ENCODE measurements at regions not wholly inside any gene's neighbourhood (a gene's known extent, or its start where the extent isn't known, plus 50 kb on each side); places are given as distances from the start of the nearest gene placed in this dataset.
"Not testable (repeated sequence)": the region's sequence is repeated elsewhere in the genome, so short reads cannot be mapped to it uniquely, and the experiment has no call there.

GRCh38 chr4:173609158-173609557 is 79.1 kb upstream of the HAND2 start:
- Histone ChIP-seq H2BK15ac (ENCODE audit: low read depth, low read length) (no peak overlapping the region), H2AK5ac (ENCODE audit: insufficient read length, low read length) (no peak overlapping the region), H2BK120ac (ENCODE audit: low read depth, low read length, poor library complexity, severe bottlenecking) (no peak overlapping the region), H2BK12ac (ENCODE audit: insufficient read length, low read depth, low read length) (no peak overlapping the region), H3K14ac (ENCODE audit: insufficient read depth, low read length) (peak overlapping the region; percentile 93; the same call in 1 of the 2 replicates), H2AFZ (ENCODE audit: low read length) (peak overlapping the region; percentile 26), H3K9ac (ENCODE audit: extremely low read depth, insufficient read length, low read length) (peak overlapping the region; percentile 68), H4K91ac (ENCODE audit: insufficient read length, low read depth, low read length) (no peak overlapping the region), H3K4me1 (ENCODE audit: insufficient read depth, low read length) (no peaks in the 10 kb centered on the region; the same call in 1 of the 2 replicates), H3T11ph (ENCODE audit: low read length) (no peak overlapping the region), H3K4ac (ENCODE audit: low read depth, low read length) (no peak overlapping the region), H3K23me2 (ENCODE audit: insufficient read length, low read depth, low read length, poor library complexity, severe bottlenecking) (no peaks in the 10 kb centered on the region), H3K4me2 (ENCODE audit: insufficient read depth, insufficient read length, low read length) (peak overlapping the region; percentile 33), H4K5ac (ENCODE audit: insufficient read length, low read depth, low read length) (no peak overlapping the region), H3K79me2 (ENCODE audit: insufficient read depth, low read length) (no peaks in the 10 kb centered on the region), H3K23ac (ENCODE audit: insufficient read length, low read depth, low read length) (no peak overlapping the region), H4K20me1 (ENCODE audit: control insufficient read depth, insufficient read depth, insufficient read length) (no peaks in the 10 kb centered on the region), H2BK20ac (ENCODE audit: low read depth, low read length, poor library complexity, severe bottlenecking) (no peak overlapping the region), H2BK5ac (ENCODE audit: insufficient read length, low read length) (no peak overlapping the region), H3K79me1 (ENCODE audit: insufficient read depth, low read depth, low read length, poor library complexity, severe bottlenecking) (no peaks in the 10 kb centered on the region), H3K9me3 (ENCODE audit: control insufficient read depth, low read depth, low read length) (no peaks in the 10 kb centered on the region), H3K27ac (ENCODE audit: insufficient read length, low read depth, low read length) (no peak overlapping the region), H3K18ac (ENCODE audit: insufficient read length, low read depth, low read length) (no peak overlapping the region), H3K27me3 (ENCODE audit: insufficient read depth, low read length) (no peaks in the 10 kb centered on the region; the same call in 1 of the 2 replicates), H4K8ac (replicated peaks; ENCODE audit: insufficient read length, low read depth, low read length) (no peak overlapping the region), H3K56ac (ENCODE audit: insufficient read length, low read depth, low read length) (no peak overlapping the region)
- Mint-ChIP-seq H3K27ac (peak overlapping the region in 2 of 3 experiments; percentile 88 to 91; a peak in 3 of 7 replicates), H3K36me3 (ENCODE audit: insufficient read depth in 1 of 3, low read depth in 3 of 3) (peaks cover 6 to 14% (median 7%) of the 10 kb centered on the region in 3 experiments), H3K4me1 (peaks cover 10 to 14% of the 10 kb centered on the region in 2 experiments), H3K9me3 (peaks cover 13 to 16% of the 10 kb centered on the region in 2 experiments), H3K4me3 (peak overlapping the region; percentile 72 to 75), H3K27me3 (ENCODE audit: low read depth) (peaks cover 9% of the 10 kb centered on the region)
- no CpG with 5 or more reads among the region's 2 CpGs for WGBS (ENCODE audit: extremely low coverage, insufficient read length, low lambda C conversion rate)
- TF ChIP-seq CTCF (conservative IDR thresholded peaks at IDR 0.05) = no peak
- no peak for DNase-seq

GRCh38 chr4:173608632-173609031 is 78.6 kb upstream of the HAND2 start:
- Histone ChIP-seq H3K18ac (ENCODE audit: insufficient read length, low read depth, low read length) (peak overlapping the region; percentile 33), H3K4me2 (ENCODE audit: insufficient read depth, insufficient read length, low read length) (peak overlapping the region; percentile 33), H3K14ac (ENCODE audit: insufficient read depth, low read length) (peak overlapping the region; percentile 93; the same call in 1 of the 2 replicates), H3K9ac (ENCODE audit: extremely low read depth, insufficient read length, low read length) (peak overlapping the region; percentile 68)
- Mint-ChIP-seq H3K27ac (peak overlapping the region in 1 of 3 experiments; percentile 91; a peak in 3 of 7 replicates), H3K4me3 (peak overlapping the region; percentile 72 to 75), H3K9me3 (peaks cover 13 to 16% of the 10 kb centered on the region in 2 experiments), H3K36me3 (ENCODE audit: insufficient read depth in 1 of 3, low read depth in 3 of 3) (peaks cover 6 to 14% (median 7%) of the 10 kb centered on the region in 3 experiments), H3K4me1 (peaks cover 10 to 14% of the 10 kb centered on the region in 2 experiments)
- not testable (repeated sequence) for H2BK20ac ChIP-seq (ENCODE audit: low read depth, low read length, poor library complexity, severe bottlenecking); H2BK5ac ChIP-seq (ENCODE audit: insufficient read length, low read length); H2AFZ ChIP-seq (ENCODE audit: low read length); H2BK15ac ChIP-seq (ENCODE audit: low read depth, low read length); H3K23me2 ChIP-seq (ENCODE audit: insufficient read length, low read depth, low read length, poor library complexity, severe bottlenecking); H3K9me3 ChIP-seq (ENCODE audit: control insufficient read depth, low read depth, low read length); H2AK5ac ChIP-seq (ENCODE audit: insufficient read length, low read length); H3T11ph ChIP-seq (ENCODE audit: low read length); H4K20me1 ChIP-seq (ENCODE audit: control insufficient read depth, insufficient read depth, insufficient read length); H3K27me3 Mint-ChIP-seq (ENCODE audit: low read depth); H2BK12ac ChIP-seq (ENCODE audit: insufficient read length, low read depth, low read length); H4K8ac ChIP-seq (replicated peaks; ENCODE audit: insufficient read length, low read depth, low read length); H4K5ac ChIP-seq (ENCODE audit: insufficient read length, low read depth, low read length); H4K91ac ChIP-seq (ENCODE audit: insufficient read length, low read depth, low read length); H3K23ac ChIP-seq (ENCODE audit: insufficient read length, low read depth, low read length); H2BK120ac ChIP-seq (ENCODE audit: low read depth, low read length, poor library complexity, severe bottlenecking); H3K27ac ChIP-seq (ENCODE audit: insufficient read length, low read depth, low read length); H3K4me1 ChIP-seq (ENCODE audit: insufficient read depth, low read length); H3K27me3 ChIP-seq (ENCODE audit: insufficient read depth, low read length); H3K56ac ChIP-seq (ENCODE audit: insufficient read length, low read depth, low read length); H3K79me2 ChIP-seq (ENCODE audit: insufficient read depth, low read length); H3K4ac ChIP-seq (ENCODE audit: low read depth, low read length); H3K79me1 ChIP-seq (ENCODE audit: insufficient read depth, low read depth, low read length, poor library complexity, severe bottlenecking)
- WGBS (ENCODE audit: extremely low coverage, insufficient read length, low lambda C conversion rate) = no CpG with 5 or more reads among the region's 15 CpGs
- DNase-seq = peak; percentile 76
